HG03565 (cell line): ENCODE measurements at regions not wholly inside any gene's neighbourhood (a gene's known extent, or its start where the extent isn't known, plus 50 kb on each side); places are given as distances from the start of the nearest gene placed in this dataset.
"Not testable (repeated sequence)": the region's sequence is repeated elsewhere in the genome, so short reads cannot be mapped to it uniquely, and the experiment has no call there.

Experiments
- ATAC-seq: cut with Tn5 transposase; IDR thresholded peaks from one replicate; pipeline ENCODE4 v1.9.1; 2021; ENCODE audit warnings: mild to moderate bottlenecking, moderate library complexity; ENCODE audit not compliant: unreplicated experiment

DNA sequence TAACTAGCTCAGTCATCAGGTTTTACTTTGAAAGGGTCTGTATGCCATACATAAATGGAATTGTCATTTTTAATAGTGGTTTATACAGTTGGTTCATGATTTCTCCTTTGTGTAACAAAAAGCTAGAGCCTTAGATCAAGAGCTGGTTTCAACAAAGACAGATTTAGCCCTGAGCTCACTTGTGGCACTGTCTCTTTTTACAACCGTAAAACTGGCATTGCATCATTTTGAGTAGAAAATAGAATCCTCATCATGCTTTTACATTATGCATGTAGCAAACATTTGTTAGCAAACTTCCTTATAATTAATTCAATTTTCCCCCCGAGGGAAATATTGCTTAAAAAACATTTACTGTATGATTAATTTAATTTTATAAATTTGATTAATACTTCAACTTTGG lies 1871.5 kb downstream of the ARAP2 start:
- ATAC-seq, result no peak

DNA sequence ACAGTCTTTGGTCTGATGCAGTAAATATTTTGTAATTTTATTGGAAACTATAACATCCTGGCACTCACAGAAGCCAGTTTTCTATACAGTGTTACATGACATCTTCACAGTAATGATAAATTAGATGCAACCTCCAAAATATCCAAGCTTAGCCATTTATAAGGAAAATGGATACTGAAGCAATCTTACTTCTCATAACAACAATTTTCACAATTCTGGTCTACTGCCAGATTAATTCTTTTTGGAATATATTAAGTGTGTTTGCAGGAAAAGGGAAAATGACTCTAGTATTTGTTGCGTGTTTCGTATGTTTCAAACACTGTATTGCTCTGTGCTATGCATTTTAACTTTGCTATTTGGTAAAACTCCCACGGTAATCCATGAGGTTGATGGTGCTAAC lies 1870.9 kb downstream of the ARAP2 start:
- ATAC-seq, result no peak

GRCh38 chr4:34412233-34412632 lies 1832.1 kb downstream of the ARAP2 start:
- ATAC-seq, result no peak

DNA sequence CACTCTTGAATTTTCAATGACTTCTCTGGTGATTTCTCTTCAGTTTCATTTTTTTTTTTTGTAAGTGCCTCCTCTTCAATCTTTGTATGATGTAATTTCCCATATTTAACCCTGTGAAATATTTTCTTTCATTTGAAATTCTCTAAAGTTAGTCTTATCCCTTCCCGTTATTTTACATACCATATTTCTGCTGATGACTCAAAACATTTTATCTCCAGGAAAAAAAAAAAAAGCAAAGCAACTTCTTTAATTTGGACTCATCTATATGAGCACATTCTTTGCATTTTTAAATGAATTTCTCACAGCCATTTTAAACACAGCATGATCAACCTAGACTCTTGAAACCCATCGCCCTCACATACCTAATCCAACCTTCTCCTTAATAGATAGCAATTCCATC lies 1831.4 kb downstream of the ARAP2 start:
- no peak for ATAC-seq

GRCh38 chr4:34417160-34417559 lies 1827.2 kb downstream of the ARAP2 start:
- ATAC-seq, result no peak

- no peak for ATAC-seq
Observed at GRCh38 chr4:34419871-34420270, 1824.4 kb downstream of the ARAP2 start.

DNA sequence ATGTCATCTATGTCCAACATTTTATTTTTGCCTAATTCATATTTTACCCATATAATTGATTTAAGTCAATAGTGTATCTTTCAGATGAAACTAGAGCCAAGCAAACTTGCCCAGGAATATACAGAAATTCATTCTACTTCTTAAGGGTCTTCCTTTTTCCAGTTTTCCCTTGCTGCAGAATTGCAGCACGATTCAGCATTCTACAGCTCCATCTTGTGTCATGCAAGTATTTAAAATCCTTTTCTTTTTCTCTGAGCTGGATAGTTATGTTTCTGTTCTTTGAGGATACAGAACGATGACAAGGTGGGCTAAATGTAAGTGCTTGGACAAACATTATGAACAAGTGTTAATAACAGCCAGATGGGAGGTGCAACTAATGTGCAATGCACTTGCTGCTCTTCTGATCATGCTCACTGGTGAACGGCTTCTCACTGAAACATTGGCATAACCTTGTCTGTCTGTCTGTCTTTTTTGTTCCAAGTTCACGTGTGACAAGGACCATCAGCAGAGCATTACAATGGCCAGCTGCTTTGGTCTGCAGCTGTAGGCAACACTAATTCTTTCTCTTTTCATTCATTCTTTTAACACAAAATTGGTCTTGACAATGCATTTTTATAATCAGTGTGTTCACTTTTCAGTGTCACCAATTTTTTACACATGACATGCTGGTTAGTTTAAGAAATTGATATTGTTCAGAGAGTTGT lies 1821.7 kb downstream of the ARAP2 start:
- ATAC-seq, result no peak

GRCh38 chr4:34432706-34433105 lies 1811.6 kb downstream of the ARAP2 start:
- ATAC-seq, result no peak

- ATAC-seq, result not testable (repeated sequence)
Observed at GRCh38 chr4:34434377-34434776, 1809.9 kb downstream of the ARAP2 start.

- ATAC-seq, result no peak
Observed at GRCh38 chr4:34464196-34464595, 1780.1 kb downstream of the ARAP2 start.

- ATAC-seq, result no peak
Observed at GRCh38 chr4:34466411-34466810, 1777.9 kb downstream of the ARAP2 start.

DNA sequence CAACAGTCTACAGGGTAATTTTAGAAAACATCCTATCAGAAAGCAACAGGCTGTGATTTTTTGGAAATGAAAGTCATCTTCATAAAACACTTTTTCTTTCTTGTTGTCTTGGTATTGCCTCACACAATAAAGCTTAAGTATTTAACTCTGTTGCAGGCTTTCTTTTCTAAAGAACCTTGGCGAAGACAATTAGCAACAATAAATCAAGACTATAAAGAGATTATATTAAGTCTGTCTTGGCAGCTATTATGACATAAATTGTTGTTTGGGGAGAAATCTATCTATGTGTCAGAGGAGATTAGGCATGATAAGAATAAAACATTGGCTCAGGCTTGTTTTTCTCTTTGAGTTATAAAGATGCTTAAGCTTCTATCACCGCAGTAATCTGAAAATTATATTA lies 1774.8 kb downstream of the ARAP2 start:
- no peak for ATAC-seq

DNA sequence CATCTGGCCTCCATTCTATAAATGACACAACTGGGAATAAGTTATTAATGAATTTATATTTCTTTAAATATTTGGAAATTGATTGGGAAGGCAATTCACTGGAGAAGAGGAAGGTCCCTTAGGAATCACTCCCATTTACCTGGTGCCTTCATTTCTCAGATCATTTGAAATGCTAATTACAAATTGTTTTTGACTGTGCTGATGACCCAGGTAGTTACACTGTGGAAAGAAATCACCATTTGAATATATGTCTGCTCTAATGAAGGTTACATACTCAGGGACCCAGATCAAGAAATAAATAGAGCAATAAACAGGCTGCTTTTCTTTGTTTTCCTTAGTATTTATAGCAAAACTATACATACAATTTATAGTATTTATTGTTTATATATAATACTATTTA lies 1759.1 kb downstream of the ARAP2 start:
- no peak for ATAC-seq

DNA sequence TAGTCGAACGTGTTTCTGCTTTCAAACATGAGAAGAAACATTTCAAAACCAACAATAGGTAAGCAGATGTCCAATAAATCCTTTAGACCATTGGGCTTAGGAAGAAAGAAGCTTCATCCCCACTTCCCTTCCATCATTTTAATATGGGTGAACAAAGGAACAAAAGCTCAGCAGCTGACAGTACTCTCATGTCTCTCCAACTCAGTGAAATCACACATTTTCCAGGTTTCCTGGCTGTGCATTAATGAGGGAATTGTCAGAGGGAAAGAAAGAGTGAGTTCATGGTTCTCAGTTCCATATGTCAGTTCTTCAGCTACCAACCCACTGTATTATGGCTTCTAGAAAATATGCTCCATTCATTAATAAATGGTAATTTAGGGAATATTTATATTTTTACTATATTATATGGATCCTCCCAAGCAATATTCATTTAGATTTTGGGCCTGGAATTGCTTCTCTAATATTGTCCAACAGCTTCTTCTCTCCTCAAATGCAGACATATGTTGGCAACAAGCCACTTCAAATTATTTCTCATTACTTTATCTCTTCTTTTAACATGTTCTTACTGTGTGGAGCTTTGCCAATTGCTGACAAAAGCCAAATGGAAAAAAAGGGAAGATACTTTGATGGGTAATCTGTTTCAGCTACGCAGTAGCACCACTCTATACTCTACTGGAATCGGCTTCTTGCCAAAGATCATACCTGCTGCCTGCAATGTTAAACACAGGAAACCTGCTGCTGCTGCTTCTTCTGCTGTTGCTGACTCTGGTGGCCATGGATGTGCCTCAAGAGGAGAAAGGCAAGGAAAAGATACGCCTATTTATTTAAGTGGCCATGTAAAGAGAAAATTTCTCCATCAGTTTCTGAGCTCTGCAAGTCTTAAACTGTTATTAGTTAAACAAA lies 1757.6 kb downstream of the ARAP2 start:
- no peak for ATAC-seq

- no peak for ATAC-seq
Observed at GRCh38 chr4:34492414-34492813, 1751.9 kb downstream of the ARAP2 start.

GRCh38 chr4:34502086-34502485 lies 1742.2 kb downstream of the ARAP2 start:
- ATAC-seq, result no peak

- not testable (repeated sequence) for ATAC-seq
Observed at GRCh38 chr4:34504731-34505130, 1739.6 kb downstream of the ARAP2 start.

DNA sequence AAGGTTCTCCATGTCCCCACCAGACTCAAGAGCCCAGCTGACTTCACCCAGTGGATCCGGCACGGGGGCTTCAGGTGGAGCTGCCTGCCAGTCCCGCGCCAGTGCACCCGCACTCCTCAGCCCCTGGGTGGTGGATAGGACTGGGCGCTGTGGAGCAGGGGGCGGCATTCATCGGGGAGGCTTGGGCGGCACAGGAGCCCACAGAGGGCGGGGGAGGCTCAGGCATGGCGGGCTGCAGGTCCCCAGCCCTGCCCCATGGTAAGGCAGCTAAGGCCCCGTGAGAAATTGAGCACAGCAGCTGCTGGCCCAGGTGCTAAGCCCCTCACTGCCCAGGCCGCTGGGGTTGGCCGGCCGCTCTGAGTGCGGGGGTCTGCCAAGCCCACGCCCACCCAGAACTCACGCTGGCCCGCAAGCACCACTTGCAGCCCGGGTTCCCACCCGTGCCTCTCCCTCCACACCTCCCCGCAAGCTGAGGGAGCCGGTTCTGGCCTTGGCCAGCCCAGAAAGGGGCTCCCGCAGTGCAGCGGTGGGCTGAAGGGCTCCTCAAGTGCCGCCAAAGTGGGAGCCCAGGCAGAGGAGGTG lies 1737.7 kb downstream of the ARAP2 start:
- not testable (repeated sequence) for ATAC-seq

GRCh38 chr4:34512616-34513015 lies 1731.7 kb downstream of the ARAP2 start:
- no peak for ATAC-seq

DNA sequence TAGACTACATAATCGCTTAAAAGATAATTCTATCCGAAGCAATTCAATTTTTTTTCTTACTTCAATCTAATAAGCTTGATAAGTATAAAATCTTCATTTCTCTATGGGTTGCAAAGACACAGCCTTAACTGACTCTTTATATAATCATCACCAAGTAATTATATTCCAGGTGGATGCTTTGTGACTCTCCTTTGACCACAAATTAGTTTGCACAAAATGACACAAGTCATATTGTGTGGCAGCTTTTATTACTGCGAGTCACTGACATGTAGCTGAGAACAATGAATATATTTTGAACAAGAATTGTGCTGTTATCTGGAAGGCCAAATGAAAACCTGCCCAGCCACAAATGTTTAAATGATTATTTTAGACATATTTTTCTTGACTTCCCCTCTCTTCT lies 1727.8 kb downstream of the ARAP2 start:
- ATAC-seq, result no peak

- no peak for ATAC-seq
Observed at GRCh38 chr4:34534916-34535315, 1709.4 kb downstream of the ARAP2 start.

DNA sequence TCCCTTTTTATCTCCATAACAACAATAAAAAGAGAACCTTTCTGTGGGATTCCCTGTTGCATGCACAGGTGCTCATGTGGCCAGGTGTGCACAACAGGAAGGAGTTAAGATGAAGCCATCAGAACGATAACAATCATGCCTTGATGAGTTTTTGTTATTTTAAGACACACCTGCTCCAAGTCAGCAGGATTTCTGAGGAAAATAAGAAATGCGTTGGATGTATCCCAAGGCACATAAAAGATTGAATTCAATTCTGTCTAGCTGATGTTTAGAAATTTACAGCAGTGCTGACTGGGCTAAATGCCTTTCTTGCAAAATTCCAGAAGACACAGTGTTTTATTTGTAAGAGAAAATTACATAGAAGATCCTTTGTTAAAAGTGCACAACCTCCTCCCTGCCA lies 1678.2 kb downstream of the ARAP2 start:
- ATAC-seq, result no peak
